HCT116 (cell line): ENCODE measurements at regions not wholly inside any gene's neighbourhood (a gene's known extent, or its start where the extent isn't known, plus 50 kb on each side); places are given as distances from the start of the nearest gene placed in this dataset.

Source experiments
- ATAC-seq: fragments of 200-7000 bp; cut with Tn5 transposase; 2 replicates; pipeline ENCODE4 v1.9.1; 2020; ENCODE audit warnings: mild to moderate bottlenecking, moderate library complexity
- BruUV-seq: library from RNA; stranded (reverse); fragments of 400-500 nt; replicated peaks from 2 replicates; lab custom pipeline; 2021; lab: Mats Ljungman, UMichigan
- CTCF ChIA-PET: fragments of 300-600 bp; sonication (Branson Sonifier 250); formaldehyde crosslinking; loops from one replicate; lab custom pipeline; 2021; ENCODE audit warnings: antibody characterized with exemption; lab: Charles Lee
- POLR2A ChIA-PET: fragments of 300-600, 350-600 bp; sonication (Branson Sonifier 250); formaldehyde crosslinking; loops from one replicate; lab custom pipeline; 2021; ENCODE audit warnings: antibody characterized with exemption; lab: Charles Lee
- RAD21 ChIA-PET, 2 experiments: fragments of 300-600 bp; sonication (Branson Sonifier 250); formaldehyde crosslinking; loops; one replicate each; lab custom pipeline; 2023; ENCODE audit warnings: low total read pairs in 2 of 2; ENCODE audit not compliant: uncharacterized antibody in 2 of 2, unreplicated experiment in 2 of 2, low non-redundant PET in 1 of 2; lab: Charles Lee
- DNase-seq: peaks from one replicate; pipeline ENCODE4 v3.0.0-alpha.2; 2010; ENCODE audit warnings: low read depth, low spot score
- H2AFZ ChIP-seq: fragments of 200-600 bp; shearing (Covaris generic), sonication (generic); 2 replicates; pipeline ENCODE4 v1.6.1; 2017; ENCODE audit warnings: low read depth, mixed run types, mixed read lengths, antibody characterized with exemption, low read length; ENCODE audit not compliant: poor library complexity, severe bottlenecking
- H3K27ac ChIP-seq: 2 replicates; pipeline ENCODE4 v1.5.1; 2012; ENCODE audit warnings: low read depth, low read length
- H3K27me3 ChIP-seq: fragments of 200-600 bp; sonication (generic); 2 replicates; pipeline ENCODE4 v1.6.1; 2016; ENCODE audit warnings: mixed run types, low read length, mixed read lengths; ENCODE audit not compliant: insufficient read depth
- H3K36me3 ChIP-seq, 2 experiments: fragments of 200-500 bp in 1 of 2; fragments of 200-600 bp in 1 of 2; sonication (Bioruptor generic) in 1 of 2; sonication (generic) in 1 of 2; 2 replicates each; pipeline versions ENCODE4 v1.5.1 to v1.6.1; 2014 to 2016; ENCODE audit warnings: low read length in 2 of 2, inconsistent platforms in 1 of 2, mixed read lengths in 1 of 2, mixed run types in 1 of 2; ENCODE audit not compliant: insufficient read depth in 2 of 2, control insufficient read depth in 1 of 2
- H3K4me1 ChIP-seq, 2 experiments: fragments of 200-600 bp in 1 of 2; sonication (generic) in 1 of 2; 2 replicates each; pipeline versions ENCODE4 v1.5.1 to v1.6.1; 2012 to 2017; ENCODE audit warnings: low read length in 2 of 2, inconsistent platforms in 1 of 2, mild to moderate bottlenecking in 1 of 2, mixed read lengths in 1 of 2, mixed run types in 1 of 2, moderate library complexity in 1 of 2; ENCODE audit not compliant: insufficient read depth in 2 of 2, control insufficient read depth in 1 of 2
- H3K4me2 ChIP-seq: fragments of 200-600 bp; sonication (generic); 2 replicates; pipeline ENCODE4 v1.6.1; 2017; ENCODE audit warnings: mixed run types, low read length, mixed read lengths
- H3K4me3 ChIP-seq, 2 experiments: fragments of 200-600 bp in 1 of 2; sonication (generic) in 1 of 2; replicated peaks in 1 of 2; 2 replicates each; pipeline ENCODE4 v1.5.1; 2011 to 2016; ENCODE audit warnings: low read length in 2 of 2, control low read depth in 1 of 2, low read depth in 1 of 2, mild to moderate bottlenecking in 1 of 2, mixed read lengths in 1 of 2, mixed run types in 1 of 2
- H3K79me2 ChIP-seq: fragments of 200-600 bp; sonication (generic); 2 replicates; pipeline ENCODE4 v1.6.1; 2017; ENCODE audit warnings: mild to moderate bottlenecking, mixed run types, low read length, moderate library complexity, mixed read lengths; ENCODE audit not compliant: insufficient read depth
- H3K9ac ChIP-seq: fragments of 200-600 bp; sonication (generic); 2 replicates; pipeline ENCODE4 v1.6.1; 2016; ENCODE audit warnings: low read length, mixed read lengths
- H3K9me2 ChIP-seq: fragments of 200-600 bp; sonication (generic), shearing (Covaris generic); 2 replicates; pipeline ENCODE4 v1.6.1; 2017; ENCODE audit warnings: mixed run types, mild to moderate bottlenecking, moderate library complexity; ENCODE audit not compliant: insufficient read depth
- H3K9me3 ChIP-seq, 2 experiments: fragments of 200-500 bp in 1 of 2; fragments of 200-600 bp in 1 of 2; sonication (Bioruptor generic) in 1 of 2; sonication (generic) in 1 of 2; 2 replicates each; pipeline ENCODE4 v1.6.1; 2014 to 2017; ENCODE audit warnings: low read length in 2 of 2, mixed read lengths in 2 of 2, inconsistent platforms in 1 of 2, low read depth in 1 of 2, mild to moderate bottlenecking in 1 of 2, mixed run types in 1 of 2, moderate library complexity in 1 of 2; ENCODE audit not compliant: control insufficient read depth in 1 of 2, insufficient read depth in 1 of 2
- H4K20me1 ChIP-seq: fragments of 200-600 bp; sonication (generic), shearing (Covaris generic); 2 replicates; pipeline ENCODE4 v1.6.1; 2017; ENCODE audit warnings: mixed run types, mild to moderate bottlenecking, moderate library complexity; ENCODE audit not compliant: insufficient read depth
- CBX3 ChIP-seq: IDR thresholded peaks from 2 replicates; pipeline ENCODE4 v1.6.1; 2012; ENCODE audit warnings: low read depth
- CEBPB ChIP-seq: IDR thresholded peaks from 2 replicates; pipeline ENCODE4 v1.6.1; 2012; ENCODE audit warnings: low read depth
- ELF1 ChIP-seq: IDR thresholded peaks from 2 replicates; pipeline ENCODE4 v1.6.1; 2012; ENCODE audit warnings: low read depth, borderline replicate concordance
- EZH2phosphoT487 ChIP-seq: fragments of 200-600 bp; IDR thresholded peaks from 2 replicates; pipeline ENCODE4 v1.6.1; 2018; ENCODE audit warnings: antibody characterized with exemption, borderline replicate concordance
- FOSL1 ChIP-seq: IDR thresholded peaks from 2 replicates; pipeline ENCODE4 v1.6.1; 2012; ENCODE audit warnings: low read depth
- RAD21 ChIP-seq: IDR thresholded peaks from 2 replicates; pipeline ENCODE4 v1.6.1; 2012; ENCODE audit warnings: low read depth, mild to moderate bottlenecking
- SP1 ChIP-seq: IDR thresholded peaks from 2 replicates; pipeline ENCODE4 v1.6.1; 2012; ENCODE audit warnings: low read depth
- SRF ChIP-seq: IDR thresholded peaks from 2 replicates; pipeline ENCODE4 v1.6.1; 2012; ENCODE audit warnings: low read depth
- YY1 ChIP-seq: IDR thresholded peaks from 2 replicates; pipeline ENCODE4 v1.6.1; 2011; ENCODE audit warnings: low read length, low read depth, moderate library complexity, mild to moderate bottlenecking; ENCODE audit not compliant: insufficient replicate concordance; ENCODE audit errors: extremely low read depth
- ZFX ChIP-seq: fragments of 450-650 bp; IDR thresholded peaks from 2 replicates; pipeline ENCODE4 v1.6.1; 2017
- intact Hi-C: fragments of 100-400 bp; cut with micrococcal nuclease; formaldehyde crosslinking; loops from 2 replicates; pipeline ENCODE4 v1.10.0; 2022
- TF ChIP-seq, protein P1 (sequence below): IDR thresholded peaks from 2 replicates; pipeline ENCODE4 v1.6.1; 2012
- TF ChIP-seq, protein P2 (sequence below), 3 experiments: fragments of 200-600 bp in 1 of 3; sonication (generic) in 1 of 3; IDR thresholded peaks in 2 of 3; conservative IDR thresholded peaks in 1 of 3; 2 replicates each; pipeline ENCODE4 v1.5.1; 2012 to 2017; ENCODE audit warnings: low read depth in 2 of 3, low read length in 2 of 3, antibody characterized with exemption in 1 of 3, borderline replicate concordance in 1 of 3, control low read depth in 1 of 3, mild to moderate bottlenecking in 1 of 3, mixed read lengths in 1 of 3, mixed run types in 1 of 3, moderate library complexity in 1 of 3; ENCODE audit not compliant: insufficient read depth in 1 of 3
- TF ChIP-seq, protein P3 (sequence below): IDR thresholded peaks from 2 replicates; pipeline ENCODE4 v1.6.1; 2012; ENCODE audit warnings: low read depth
- TF ChIP-seq, protein P4 (sequence below): IDR thresholded peaks from 2 replicates; pipeline ENCODE4 v1.6.1; 2011; ENCODE audit warnings: mild to moderate bottlenecking, low read length, moderate library complexity; ENCODE audit not compliant: insufficient replicate concordance; ENCODE audit errors: extremely low read depth
- TF ChIP-seq, protein P5 (sequence below): IDR thresholded peaks from 2 replicates; pipeline ENCODE4 v1.6.1; 2012

DNA sequence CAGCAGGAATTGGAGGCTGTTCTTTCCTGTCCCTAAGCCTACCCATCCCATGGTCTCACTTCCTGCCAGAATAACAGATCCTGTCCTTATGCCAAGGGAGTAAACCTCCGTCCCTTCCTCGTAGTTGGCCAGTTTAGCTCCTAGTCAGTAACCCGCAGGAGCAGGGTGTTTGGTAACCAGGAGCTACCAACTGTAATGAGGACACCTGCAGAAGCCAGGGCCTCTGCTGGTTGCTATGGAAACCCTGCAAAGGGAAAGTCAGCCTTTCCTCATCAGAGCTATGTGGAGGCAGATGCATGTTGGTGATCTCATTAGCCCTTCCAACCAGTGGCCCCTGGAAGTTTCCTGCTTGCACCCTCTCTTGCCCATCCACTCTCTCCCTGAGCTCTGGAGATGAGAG lies 368.2 kb upstream of the SULF2 start:
- H3K27me3 ChIP-seq = peaks cover 38% of the 10 kb centered on the region
- H2AFZ ChIP-seq = no peak overlapping the region
- no peak overlapping the region for H3K4me3 ChIP-seq
- H3K36me3 ChIP-seq = no peaks in the 10 kb centered on the region
- ChIA-PET CTCF (no interaction called here), POLR2A (no interaction called here), RAD21 (no interaction called here)
- no peaks in the 10 kb centered on the region for H4K20me1 ChIP-seq
- no peaks in the 10 kb centered on the region for H3K79me2 ChIP-seq
- H3K4me2 ChIP-seq = no peak overlapping the region
- intact Hi-C loops = no loop called here
- H3K27ac ChIP-seq = no peak overlapping the region
- 0 out of 4 replicates have a peak, but pooled peaks cover 0 to 5% of the 10 kb centered on the region in 2 experiments for H3K9me3 ChIP-seq
- no TSS peak for BruUV-seq
- H3K9ac ChIP-seq = no peak overlapping the region
- no peaks in the 10 kb centered on the region for H3K9me2 ChIP-seq
- no peak for ATAC-seq
- peaks cover 0 to 8% of the 10 kb centered on the region in 2 experiments; a peak in 1 of 4 replicates for H3K4me1 ChIP-seq
- TF ChIP-seq CBX3 (no peak), SRF (no peak), FOSL1 (no peak), ELF1 (no peak), RAD21 (no peak), EZH2phosphoT487 (no peak), ZFX (no peak), SP1 (no peak), YY1 (no peak), CEBPB (no peak)
- TF ChIP-seq, protein P1, sequence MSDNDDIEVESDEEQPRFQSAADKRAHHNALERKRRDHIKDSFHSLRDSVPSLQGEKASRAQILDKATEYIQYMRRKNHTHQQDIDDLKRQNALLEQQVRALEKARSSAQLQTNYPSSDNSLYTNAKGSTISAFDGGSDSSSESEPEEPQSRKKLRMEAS = no peak
- TF ChIP-seq, protein P2, sequence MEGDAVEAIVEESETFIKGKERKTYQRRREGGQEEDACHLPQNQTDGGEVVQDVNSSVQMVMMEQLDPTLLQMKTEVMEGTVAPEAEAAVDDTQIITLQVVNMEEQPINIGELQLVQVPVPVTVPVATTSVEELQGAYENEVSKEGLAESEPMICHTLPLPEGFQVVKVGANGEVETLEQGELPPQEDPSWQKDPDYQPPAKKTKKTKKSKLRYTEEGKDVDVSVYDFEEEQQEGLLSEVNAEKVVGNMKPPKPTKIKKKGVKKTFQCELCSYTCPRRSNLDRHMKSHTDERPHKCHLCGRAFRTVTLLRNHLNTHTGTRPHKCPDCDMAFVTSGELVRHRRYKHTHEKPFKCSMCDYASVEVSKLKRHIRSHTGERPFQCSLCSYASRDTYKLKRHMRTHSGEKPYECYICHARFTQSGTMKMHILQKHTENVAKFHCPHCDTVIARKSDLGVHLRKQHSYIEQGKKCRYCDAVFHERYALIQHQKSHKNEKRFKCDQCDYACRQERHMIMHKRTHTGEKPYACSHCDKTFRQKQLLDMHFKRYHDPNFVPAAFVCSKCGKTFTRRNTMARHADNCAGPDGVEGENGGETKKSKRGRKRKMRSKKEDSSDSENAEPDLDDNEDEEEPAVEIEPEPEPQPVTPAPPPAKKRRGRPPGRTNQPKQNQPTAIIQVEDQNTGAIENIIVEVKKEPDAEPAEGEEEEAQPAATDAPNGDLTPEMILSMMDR (IDR thresholded peaks at IDR 0.05 in 2 of 3, conservative IDR thresholded peaks at IDR 0.05 in 1 of 3; ENCODE audit: borderline replicate concordance in 1 of 3, insufficient read depth in 1 of 3, low read depth in 2 of 3, low read length in 2 of 3) = no peak
- TF ChIP-seq, protein P3, sequence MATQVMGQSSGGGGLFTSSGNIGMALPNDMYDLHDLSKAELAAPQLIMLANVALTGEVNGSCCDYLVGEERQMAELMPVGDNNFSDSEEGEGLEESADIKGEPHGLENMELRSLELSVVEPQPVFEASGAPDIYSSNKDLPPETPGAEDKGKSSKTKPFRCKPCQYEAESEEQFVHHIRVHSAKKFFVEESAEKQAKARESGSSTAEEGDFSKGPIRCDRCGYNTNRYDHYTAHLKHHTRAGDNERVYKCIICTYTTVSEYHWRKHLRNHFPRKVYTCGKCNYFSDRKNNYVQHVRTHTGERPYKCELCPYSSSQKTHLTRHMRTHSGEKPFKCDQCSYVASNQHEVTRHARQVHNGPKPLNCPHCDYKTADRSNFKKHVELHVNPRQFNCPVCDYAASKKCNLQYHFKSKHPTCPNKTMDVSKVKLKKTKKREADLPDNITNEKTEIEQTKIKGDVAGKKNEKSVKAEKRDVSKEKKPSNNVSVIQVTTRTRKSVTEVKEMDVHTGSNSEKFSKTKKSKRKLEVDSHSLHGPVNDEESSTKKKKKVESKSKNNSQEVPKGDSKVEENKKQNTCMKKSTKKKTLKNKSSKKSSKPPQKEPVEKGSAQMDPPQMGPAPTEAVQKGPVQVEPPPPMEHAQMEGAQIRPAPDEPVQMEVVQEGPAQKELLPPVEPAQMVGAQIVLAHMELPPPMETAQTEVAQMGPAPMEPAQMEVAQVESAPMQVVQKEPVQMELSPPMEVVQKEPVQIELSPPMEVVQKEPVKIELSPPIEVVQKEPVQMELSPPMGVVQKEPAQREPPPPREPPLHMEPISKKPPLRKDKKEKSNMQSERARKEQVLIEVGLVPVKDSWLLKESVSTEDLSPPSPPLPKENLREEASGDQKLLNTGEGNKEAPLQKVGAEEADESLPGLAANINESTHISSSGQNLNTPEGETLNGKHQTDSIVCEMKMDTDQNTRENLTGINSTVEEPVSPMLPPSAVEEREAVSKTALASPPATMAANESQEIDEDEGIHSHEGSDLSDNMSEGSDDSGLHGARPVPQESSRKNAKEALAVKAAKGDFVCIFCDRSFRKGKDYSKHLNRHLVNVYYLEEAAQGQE = no peak
- TF ChIP-seq, protein P4, sequence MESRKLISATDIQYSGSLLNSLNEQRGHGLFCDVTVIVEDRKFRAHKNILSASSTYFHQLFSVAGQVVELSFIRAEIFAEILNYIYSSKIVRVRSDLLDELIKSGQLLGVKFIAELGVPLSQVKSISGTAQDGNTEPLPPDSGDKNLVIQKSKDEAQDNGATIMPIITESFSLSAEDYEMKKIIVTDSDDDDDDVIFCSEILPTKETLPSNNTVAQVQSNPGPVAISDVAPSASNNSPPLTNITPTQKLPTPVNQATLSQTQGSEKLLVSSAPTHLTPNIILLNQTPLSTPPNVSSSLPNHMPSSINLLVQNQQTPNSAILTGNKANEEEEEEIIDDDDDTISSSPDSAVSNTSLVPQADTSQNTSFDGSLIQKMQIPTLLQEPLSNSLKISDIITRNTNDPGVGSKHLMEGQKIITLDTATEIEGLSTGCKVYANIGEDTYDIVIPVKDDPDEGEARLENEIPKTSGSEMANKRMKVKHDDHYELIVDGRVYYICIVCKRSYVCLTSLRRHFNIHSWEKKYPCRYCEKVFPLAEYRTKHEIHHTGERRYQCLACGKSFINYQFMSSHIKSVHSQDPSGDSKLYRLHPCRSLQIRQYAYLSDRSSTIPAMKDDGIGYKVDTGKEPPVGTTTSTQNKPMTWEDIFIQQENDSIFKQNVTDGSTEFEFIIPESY = no peak
- TF ChIP-seq, protein P5, sequence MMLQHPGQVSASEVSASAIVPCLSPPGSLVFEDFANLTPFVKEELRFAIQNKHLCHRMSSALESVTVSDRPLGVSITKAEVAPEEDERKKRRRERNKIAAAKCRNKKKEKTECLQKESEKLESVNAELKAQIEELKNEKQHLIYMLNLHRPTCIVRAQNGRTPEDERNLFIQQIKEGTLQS = no peak
- no peak for DNase-seq
